ENCODE measurements at regions not wholly inside any gene's neighbourhood (a gene's known extent, or its start where the extent isn't known, plus 50 kb on each side); places are given as distances from the start of the nearest gene placed in this dataset.
"Not testable (repeated sequence)": the region's sequence is repeated elsewhere in the genome, so short reads cannot be mapped to it uniquely, and the experiment has no call there.

DNA sequence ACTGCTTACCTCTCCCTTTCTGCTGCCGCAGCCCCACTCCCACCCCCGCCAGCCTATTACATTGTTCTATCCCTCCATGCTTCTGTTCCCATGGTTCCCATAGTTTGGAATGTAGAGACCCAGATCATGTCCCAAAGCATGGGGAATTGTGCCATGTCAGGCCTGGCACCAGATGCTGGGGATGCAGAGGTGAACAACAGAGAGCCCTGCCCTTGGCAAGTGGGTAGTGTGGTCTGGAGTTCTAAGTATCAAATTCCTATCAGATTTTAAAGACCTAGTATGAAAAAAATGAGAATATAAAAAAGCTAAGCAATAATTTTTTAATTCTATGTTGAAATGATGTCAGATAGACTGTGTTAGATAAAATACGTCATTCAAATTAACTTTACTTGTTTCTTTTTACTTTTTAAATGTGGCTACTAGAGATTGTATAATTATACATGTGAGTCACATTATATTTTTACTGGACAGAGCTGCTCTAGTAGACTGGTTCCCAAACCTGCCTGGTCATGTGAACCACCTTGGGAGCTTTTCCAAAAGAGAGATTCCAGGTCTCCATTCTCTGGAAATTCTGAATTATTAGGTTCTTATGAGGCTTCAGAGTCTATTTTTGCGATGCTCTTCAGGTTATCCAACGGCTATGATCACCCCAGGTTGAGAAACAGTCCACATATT, 113.0 kb upstream of the DAB1 start:
- DNase-seq, result no peak
- Histone ChIP-seq H3K4me3 (no peak overlapping the region), H3K27me3 (replicated peaks in 1 of 7) (no peaks in the 10 kb centered on the region), H3K36me3 (no peaks in the 10 kb centered on the region), H3K4me1 (no peaks in the 10 kb centered on the region), H3K27ac (no peak overlapping the region), H3K9me3 (no peaks in the 10 kb centered on the region)
- intact Hi-C loops (cut with DNase I; ENCODE audit: low total_unique reads), result no loop called here
- TF ChIP-seq, protein P1, sequence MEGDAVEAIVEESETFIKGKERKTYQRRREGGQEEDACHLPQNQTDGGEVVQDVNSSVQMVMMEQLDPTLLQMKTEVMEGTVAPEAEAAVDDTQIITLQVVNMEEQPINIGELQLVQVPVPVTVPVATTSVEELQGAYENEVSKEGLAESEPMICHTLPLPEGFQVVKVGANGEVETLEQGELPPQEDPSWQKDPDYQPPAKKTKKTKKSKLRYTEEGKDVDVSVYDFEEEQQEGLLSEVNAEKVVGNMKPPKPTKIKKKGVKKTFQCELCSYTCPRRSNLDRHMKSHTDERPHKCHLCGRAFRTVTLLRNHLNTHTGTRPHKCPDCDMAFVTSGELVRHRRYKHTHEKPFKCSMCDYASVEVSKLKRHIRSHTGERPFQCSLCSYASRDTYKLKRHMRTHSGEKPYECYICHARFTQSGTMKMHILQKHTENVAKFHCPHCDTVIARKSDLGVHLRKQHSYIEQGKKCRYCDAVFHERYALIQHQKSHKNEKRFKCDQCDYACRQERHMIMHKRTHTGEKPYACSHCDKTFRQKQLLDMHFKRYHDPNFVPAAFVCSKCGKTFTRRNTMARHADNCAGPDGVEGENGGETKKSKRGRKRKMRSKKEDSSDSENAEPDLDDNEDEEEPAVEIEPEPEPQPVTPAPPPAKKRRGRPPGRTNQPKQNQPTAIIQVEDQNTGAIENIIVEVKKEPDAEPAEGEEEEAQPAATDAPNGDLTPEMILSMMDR (IDR thresholded peaks at IDR 0.05 in 8 of 11, conservative IDR thresholded peaks at IDR 0.05 in 3 of 11), result no peak
- TF ChIP-seq POLR2AphosphoS5 (IDR thresholded peaks at IDR 0.05), result no peak
- no peak for TF ChIP-seq POLR2A (IDR thresholded peaks at IDR 0.05)
- WGBS, 5 donors, result 70 to 83% (median 78%) methylated on average over 5 of the region's 5 CpGs

DNA sequence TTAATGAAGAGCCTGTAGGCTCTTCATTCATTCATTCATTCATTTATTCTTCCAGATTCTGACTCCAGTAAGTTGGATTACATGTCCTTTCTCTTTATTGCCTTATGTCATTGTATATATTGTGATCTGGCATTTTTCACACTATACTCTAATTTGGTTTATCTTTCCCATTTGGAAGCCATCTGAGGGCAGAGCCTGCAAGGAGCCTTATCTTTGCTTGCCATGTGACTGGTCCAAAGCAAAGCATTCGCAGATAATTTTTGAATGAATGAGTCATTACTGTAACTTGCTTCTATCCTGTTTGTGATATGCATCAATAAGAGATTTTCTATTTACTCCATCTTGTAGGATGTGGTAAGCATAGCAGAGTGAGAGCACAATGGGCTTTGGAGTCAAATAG, 108.4 kb upstream of the DAB1 start:
- intact Hi-C loops (cut with DNase I; ENCODE audit: low total_unique reads), result no loop called here
- DNase-seq, result no peak
- Histone ChIP-seq H3K27me3 (replicated peaks in 1 of 7) (no peaks in the 10 kb centered on the region), H3K36me3 (no peaks in the 10 kb centered on the region), H3K27ac (no peak overlapping the region), H3K9me3 (peaks cover 0 to 19% (median 9%) of the 10 kb centered on the region in 8 donors), H3K4me3 (no peak overlapping the region), H3K4me1 (no peaks in the 10 kb centered on the region)
- TF ChIP-seq POLR2AphosphoS5 (IDR thresholded peaks at IDR 0.05), result no peak
- TF ChIP-seq, protein P1 (IDR thresholded peaks at IDR 0.05 in 8 of 11, conservative IDR thresholded peaks at IDR 0.05 in 3 of 11), result no peak
- no peak for TF ChIP-seq POLR2A (IDR thresholded peaks at IDR 0.05)
- 79 to 95% (median 86%) methylated on average over 1 of the region's 1 CpG for WGBS, 5 donors

DNA sequence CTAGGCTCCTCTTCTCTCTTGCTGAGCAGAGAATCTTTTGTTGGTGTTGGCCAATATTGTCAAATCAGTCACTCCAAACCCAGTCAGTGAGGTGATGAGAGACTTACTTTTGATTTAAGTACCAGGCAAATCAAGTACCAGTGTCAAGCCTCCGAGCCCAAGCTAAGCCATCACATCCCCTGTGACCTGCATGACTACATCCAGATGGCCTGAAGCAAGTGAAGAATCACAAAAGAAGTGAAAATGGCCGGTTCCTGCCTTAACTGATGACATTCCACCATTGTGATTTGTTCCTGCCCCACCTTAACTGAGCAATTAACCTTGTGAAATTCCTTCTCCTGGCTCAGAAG, 107.0 kb upstream of the DAB1 start:
- H3K27ac ChIP-seq; H3K27me3 ChIP-seq (replicated peaks in 1 of 7); H3K4me1 ChIP-seq; H3K4me3 ChIP-seq; DNase-seq; intact Hi-C loops (cut with DNase I; ENCODE audit: low total_unique reads); H3K36me3 ChIP-seq: not testable (repeated sequence)
- H3K9me3 ChIP-seq, result peaks cover 0 to 19% (median 9%) of the 10 kb centered on the region in 8 donors
- 45 to 72% (median 61%) methylated on average over 2 of the region's 2 CpGs for WGBS, 5 donors

DNA sequence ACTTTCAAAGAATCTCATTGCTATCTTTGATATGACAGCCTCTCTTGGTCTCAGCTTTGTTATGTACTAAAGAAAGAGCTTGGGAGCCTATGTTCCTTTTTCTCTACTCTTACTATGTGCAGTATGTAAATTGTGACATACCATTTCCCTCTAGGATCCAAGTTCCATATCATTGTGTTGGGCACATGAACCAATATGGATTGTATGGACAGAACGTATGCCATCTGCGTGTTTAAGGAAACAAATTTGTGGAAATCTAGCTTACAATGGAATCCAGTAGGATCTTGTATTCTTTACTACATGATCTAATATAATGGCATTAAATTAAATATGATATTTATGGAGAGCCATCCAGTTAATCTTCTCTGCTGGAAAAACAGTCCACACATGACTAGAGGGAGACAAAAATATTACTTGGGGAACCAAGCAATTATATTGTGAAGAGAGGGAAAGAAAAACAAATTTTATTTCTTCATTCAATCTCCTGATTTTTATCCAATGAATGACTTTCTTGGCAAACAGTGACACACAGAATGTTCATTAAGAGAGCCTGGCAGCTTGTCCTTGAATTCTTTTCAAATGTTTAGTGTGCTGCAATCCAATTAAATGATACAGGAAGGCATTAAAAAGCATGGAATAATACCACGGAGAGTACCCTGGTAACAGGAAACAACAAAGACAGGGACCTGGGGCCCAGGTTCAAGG, 106.5 kb upstream of the DAB1 start:
- WGBS, 5 donors, result 68 to 90% (median 86%) methylated on average over 3 of the region's 3 CpGs

More for the DNA sequence above, 106.5 kb upstream of the DAB1 start:
- intact Hi-C loops (cut with DNase I; ENCODE audit: low total_unique reads), result no loop called here
- Histone ChIP-seq H3K27ac (no peak overlapping the region), H3K4me3 (no peak overlapping the region), H3K27me3 (replicated peaks in 1 of 7) (no peaks in the 10 kb centered on the region), H3K36me3 (no peaks in the 10 kb centered on the region), H3K4me1 (no peaks in the 10 kb centered on the region), H3K9me3 (peaks cover 0 to 19% (median 9%) of the 10 kb centered on the region in 8 donors)
- no peak for DNase-seq
- TF ChIP-seq POLR2AphosphoS5 (IDR thresholded peaks at IDR 0.05), result no peak
- no peak for TF ChIP-seq POLR2A (IDR thresholded peaks at IDR 0.05)
- TF ChIP-seq, protein P1 (IDR thresholded peaks at IDR 0.05 in 8 of 11, conservative IDR thresholded peaks at IDR 0.05 in 3 of 11), result no peak

Measured in spleen (tissue), 11 donors.